GM12872 (cell line): ENCODE measurements at regions not wholly inside any gene's neighbourhood (a gene's known extent, or its start where the extent isn't known, plus 50 kb on each side); places are given as distances from the start of the nearest gene placed in this dataset.

ENCODE experiments used
- CTCF ChIP-seq: IDR thresholded peaks from 3 replicates; pipeline ENCODE4 v1.5.1; 2011; ENCODE audit warnings: low read depth, mild to moderate bottlenecking, low read length, moderate library complexity; ENCODE audit not compliant: insufficient read depth

- no peak for TF ChIP-seq CTCF
Measured at GRCh38 chr5:9724707-9725106, 94.6 kb upstream of the TAS2R1 start.

GRCh38 chr5:9722601-9723180 is 92.5 kb upstream of the TAS2R1 start:
- no peak for TF ChIP-seq CTCF

DNA sequence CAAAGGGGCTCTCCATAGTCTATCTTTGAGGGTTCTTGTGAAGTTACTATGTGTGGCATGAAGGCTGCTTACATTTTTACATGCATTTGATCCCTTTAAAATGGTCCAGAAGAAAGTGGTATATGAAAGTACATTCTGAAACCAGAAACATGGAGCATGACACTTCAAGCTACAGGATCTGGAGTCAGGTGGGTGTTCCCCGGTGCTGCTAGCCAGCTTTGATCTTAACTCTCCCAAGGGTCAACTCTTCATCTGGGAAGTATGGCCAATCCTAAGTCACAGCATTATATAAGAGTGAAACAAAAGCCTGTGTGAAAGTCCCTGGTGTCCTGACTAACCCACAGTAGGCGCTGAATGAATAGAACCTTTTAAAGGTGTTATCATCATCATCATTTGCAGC is 91.0 kb upstream of the TAS2R1 start:
- no peak for TF ChIP-seq CTCF

- TF ChIP-seq CTCF: no peak
Measured at GRCh38 chr5:9720361-9720760, 90.2 kb upstream of the TAS2R1 start.

DNA sequence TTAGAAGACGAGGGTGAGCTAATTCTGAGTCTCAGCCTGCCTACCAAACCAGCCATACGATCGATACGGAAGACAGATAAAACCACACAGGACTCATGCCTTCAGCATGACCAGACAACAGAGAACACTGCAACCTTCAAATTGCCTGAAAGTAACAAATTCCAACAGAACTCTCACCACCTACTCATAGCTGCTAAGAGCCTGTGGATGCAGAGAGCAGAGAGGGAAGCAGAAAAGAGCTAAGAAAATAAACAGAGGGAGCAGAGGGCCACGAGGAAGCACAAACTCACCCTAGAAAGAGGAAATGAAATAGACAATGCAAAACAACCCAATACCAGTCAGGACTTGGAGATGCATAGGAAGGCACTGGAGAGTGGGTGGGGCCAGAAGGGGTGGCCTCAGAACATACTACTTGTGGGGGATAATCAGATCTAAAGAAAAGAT is 86.7 kb upstream of the TAS2R1 start:
- TF ChIP-seq CTCF: no peak

DNA sequence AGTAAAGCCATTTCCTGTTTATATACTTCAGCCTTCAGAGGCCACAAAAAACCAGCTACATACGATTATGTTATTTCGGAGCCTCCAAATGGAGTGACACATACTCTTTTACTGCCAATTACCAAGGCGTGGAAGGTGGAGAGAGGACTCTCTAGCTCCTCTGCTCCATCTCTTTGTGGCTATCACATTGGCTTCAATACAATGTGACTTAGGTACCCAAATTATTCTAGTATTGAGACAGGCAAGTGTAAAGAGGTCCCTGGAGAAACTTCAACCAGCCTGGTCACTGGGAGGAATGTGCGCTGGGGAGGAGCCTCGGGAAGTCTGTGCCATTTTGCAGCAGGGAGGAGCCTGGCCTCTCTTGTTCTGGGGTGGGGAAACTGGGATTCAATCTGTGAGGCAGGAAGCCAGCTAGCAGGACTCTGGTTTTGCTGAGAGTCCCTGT is 85.8 kb upstream of the TAS2R1 start:
- no peak for TF ChIP-seq CTCF

GRCh38 chr5:9713959-9714586 is 83.9 kb upstream of the TAS2R1 start:
- no peak for TF ChIP-seq CTCF
